ENCODE measurements at regions not wholly inside any gene's neighbourhood (a gene's known extent, or its start where the extent isn't known, plus 50 kb on each side); places are given as distances from the start of the nearest gene placed in this dataset.

DNA sequence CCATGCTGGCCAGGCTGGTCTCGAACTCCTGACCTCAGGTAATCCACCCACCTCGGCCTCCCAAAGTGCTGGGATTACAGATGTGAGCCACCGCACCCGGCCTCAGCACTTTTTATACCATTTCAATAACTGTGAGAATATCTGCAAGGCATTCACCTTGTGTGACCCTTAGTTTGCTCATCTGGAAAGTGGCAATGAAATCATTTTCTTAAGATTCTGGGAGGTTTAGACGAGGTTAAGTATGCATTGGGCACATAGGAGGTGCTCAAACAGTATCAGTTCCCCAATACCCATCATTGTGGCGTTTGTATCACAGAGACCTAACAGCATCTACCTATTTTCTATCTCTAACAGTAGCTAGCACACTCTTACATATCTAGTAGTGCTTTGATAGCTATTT, 481.9 kb upstream of the ERCC4 start:
- no peaks in the 10 kb centered on the region for H3K36me3 ChIP-seq (ENCODE audit: control insufficient read depth in 5 of 5, insufficient read depth in 5 of 5, low read length in 5 of 5)
- H3K4me3 ChIP-seq (ENCODE audit: low read depth in 1 of 5, low read length in 5 of 5), result no peak overlapping the region
- H3K27me3 ChIP-seq (ENCODE audit: control insufficient read depth in 5 of 5, insufficient read depth in 4 of 5, low read length in 5 of 5), result no peaks in the 10 kb centered on the region
- no peak overlapping the region for H3K9ac ChIP-seq (ENCODE audit: low read length in 5 of 5)
- no peaks in the 10 kb centered on the region for H3K4me1 ChIP-seq (ENCODE audit: control insufficient read depth in 5 of 5, insufficient read depth in 5 of 5, low read length in 5 of 5)
- H3K9me3 ChIP-seq (ENCODE audit: control insufficient read depth in 5 of 5, low read length in 5 of 5), result no peaks in the 10 kb centered on the region
- H3K27ac ChIP-seq (ENCODE audit: low read depth, low read length), result no peak overlapping the region

DNA sequence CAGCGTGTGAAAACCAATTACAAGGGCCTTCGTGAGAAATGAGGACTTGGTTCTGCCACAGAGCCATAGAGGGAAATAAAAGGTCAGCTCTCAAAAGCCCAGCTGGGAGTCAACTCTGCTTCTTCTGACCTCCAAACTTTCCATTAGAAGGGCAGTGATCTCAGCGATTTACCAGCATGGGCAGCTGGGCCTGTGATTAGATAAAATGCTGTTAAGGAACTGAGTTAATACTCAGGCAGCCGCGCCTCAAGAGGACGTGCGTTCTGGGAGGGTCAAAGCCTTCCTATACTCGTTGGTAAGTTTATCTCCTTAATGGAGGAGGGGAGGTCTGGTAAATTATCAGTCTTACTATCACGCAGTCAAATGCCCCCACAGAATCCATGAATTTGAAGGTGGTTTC, 480.2 kb upstream of the ERCC4 start:
- H3K4me1 ChIP-seq (ENCODE audit: control insufficient read depth in 5 of 5, insufficient read depth in 5 of 5, low read length in 5 of 5), result no peaks in the 10 kb centered on the region

DNA sequence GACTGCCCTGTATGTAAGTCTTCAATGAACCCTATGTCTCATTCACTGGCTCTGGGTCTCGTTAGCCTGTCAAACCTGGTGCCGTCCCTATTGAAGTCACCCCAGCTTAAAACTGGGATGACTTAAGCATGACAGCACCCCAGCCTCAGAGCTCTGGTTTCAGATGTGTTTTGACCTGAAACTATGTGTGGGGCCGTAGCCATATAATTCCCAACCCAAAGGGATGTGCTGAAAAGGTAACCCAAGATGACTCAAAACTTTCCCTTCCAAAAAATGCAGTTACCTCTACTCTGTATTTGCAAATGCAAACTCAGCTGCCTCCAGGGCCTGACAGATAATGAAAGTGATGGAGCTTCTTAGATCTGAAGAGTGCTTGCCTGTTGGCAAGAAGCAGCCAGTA, 478.3 kb upstream of the ERCC4 start:
- Histone ChIP-seq H3K36me3 (ENCODE audit: control insufficient read depth in 5 of 5, insufficient read depth in 5 of 5, low read length in 5 of 5) (no peaks in the 10 kb centered on the region), H3K27ac (ENCODE audit: low read depth, low read length) (no peak overlapping the region), H3K4me3 (ENCODE audit: low read depth in 1 of 5, low read length in 5 of 5) (no peak overlapping the region), H3K27me3 (ENCODE audit: control insufficient read depth in 5 of 5, insufficient read depth in 4 of 5, low read length in 5 of 5) (no peaks in the 10 kb centered on the region), H3K9ac (ENCODE audit: low read length in 5 of 5) (no peak overlapping the region), H3K9me3 (ENCODE audit: control insufficient read depth in 5 of 5, low read length in 5 of 5) (no peaks in the 10 kb centered on the region), H3K4me1 (ENCODE audit: control insufficient read depth in 5 of 5, insufficient read depth in 5 of 5, low read length in 5 of 5) (no peaks in the 10 kb centered on the region)

More for the DNA sequence above, 480.2 kb upstream of the ERCC4 start:
- Histone ChIP-seq H3K4me3 (ENCODE audit: low read depth in 1 of 5, low read length in 5 of 5) (no peak overlapping the region), H3K9ac (ENCODE audit: low read length in 5 of 5) (no peak overlapping the region), H3K36me3 (ENCODE audit: control insufficient read depth in 5 of 5, insufficient read depth in 5 of 5, low read length in 5 of 5) (no peaks in the 10 kb centered on the region), H3K27me3 (ENCODE audit: control insufficient read depth in 5 of 5, insufficient read depth in 4 of 5, low read length in 5 of 5) (no peaks in the 10 kb centered on the region), H3K9me3 (ENCODE audit: control insufficient read depth in 5 of 5, low read length in 5 of 5) (no peaks in the 10 kb centered on the region), H3K27ac (ENCODE audit: low read depth, low read length) (no peak overlapping the region)

DNA sequence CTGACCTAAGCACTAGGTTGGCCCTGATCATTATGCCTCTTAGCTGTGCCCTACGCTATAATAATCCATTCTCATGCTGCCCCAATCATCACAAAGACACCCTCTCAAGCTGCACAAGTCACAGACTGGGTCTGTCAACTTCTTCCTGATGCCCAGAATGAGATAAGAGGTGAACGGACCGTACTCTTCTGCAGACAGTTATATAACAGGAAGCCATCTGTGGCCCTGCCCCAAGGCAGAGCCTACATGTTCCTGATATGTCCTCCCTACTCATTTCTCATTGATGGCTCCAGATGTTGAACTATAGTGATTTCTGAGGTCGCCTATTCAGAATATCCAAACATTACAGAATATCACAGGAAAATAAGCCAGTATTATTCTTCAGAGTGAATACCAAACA, 471.6 kb upstream of the ERCC4 start:
- Histone ChIP-seq H3K4me3 (ENCODE audit: low read depth in 1 of 5, low read length in 5 of 5) (no peak overlapping the region), H3K27ac (ENCODE audit: low read depth, low read length) (no peak overlapping the region), H3K27me3 (ENCODE audit: control insufficient read depth in 5 of 5, insufficient read depth in 4 of 5, low read length in 5 of 5) (no peaks in the 10 kb centered on the region), H3K36me3 (ENCODE audit: control insufficient read depth in 5 of 5, insufficient read depth in 5 of 5, low read length in 5 of 5) (no peaks in the 10 kb centered on the region), H3K9me3 (ENCODE audit: control insufficient read depth in 5 of 5, low read length in 5 of 5) (no peaks in the 10 kb centered on the region), H3K9ac (ENCODE audit: low read length in 5 of 5) (no peak overlapping the region), H3K4me1 (ENCODE audit: control insufficient read depth in 5 of 5, insufficient read depth in 5 of 5, low read length in 5 of 5) (no peaks in the 10 kb centered on the region)

DNA sequence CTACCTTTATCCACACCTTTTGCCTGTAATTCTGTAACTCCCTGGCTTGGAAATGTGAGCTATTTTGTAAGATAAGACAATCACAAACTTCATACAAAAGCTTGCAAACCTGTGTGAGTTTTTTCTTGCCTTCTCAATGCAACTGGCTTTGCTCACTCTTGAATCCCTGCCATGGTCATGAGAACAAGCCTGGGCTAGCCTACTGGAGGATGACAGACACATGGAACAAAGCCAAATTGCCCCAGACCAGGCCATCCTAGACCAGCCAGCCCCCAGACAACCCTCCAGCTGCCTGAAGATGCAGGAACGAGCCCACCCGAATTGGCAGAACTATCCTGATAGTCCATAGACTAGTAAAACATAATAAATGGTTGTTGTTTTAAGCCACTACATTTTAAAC, 466.6 kb upstream of the ERCC4 start:
- Histone ChIP-seq H3K27me3 (ENCODE audit: control insufficient read depth in 5 of 5, insufficient read depth in 4 of 5, low read length in 5 of 5) (no peaks in the 10 kb centered on the region), H3K36me3 (ENCODE audit: control insufficient read depth in 5 of 5, insufficient read depth in 5 of 5, low read length in 5 of 5) (no peaks in the 10 kb centered on the region), H3K4me3 (ENCODE audit: low read depth in 1 of 5, low read length in 5 of 5) (no peak overlapping the region), H3K4me1 (ENCODE audit: control insufficient read depth in 5 of 5, insufficient read depth in 5 of 5, low read length in 5 of 5) (no peaks in the 10 kb centered on the region), H3K9ac (ENCODE audit: low read length in 5 of 5) (no peak overlapping the region), H3K27ac (ENCODE audit: low read depth, low read length) (no peak overlapping the region), H3K9me3 (ENCODE audit: control insufficient read depth in 5 of 5, low read length in 5 of 5) (no peaks in the 10 kb centered on the region)

DNA sequence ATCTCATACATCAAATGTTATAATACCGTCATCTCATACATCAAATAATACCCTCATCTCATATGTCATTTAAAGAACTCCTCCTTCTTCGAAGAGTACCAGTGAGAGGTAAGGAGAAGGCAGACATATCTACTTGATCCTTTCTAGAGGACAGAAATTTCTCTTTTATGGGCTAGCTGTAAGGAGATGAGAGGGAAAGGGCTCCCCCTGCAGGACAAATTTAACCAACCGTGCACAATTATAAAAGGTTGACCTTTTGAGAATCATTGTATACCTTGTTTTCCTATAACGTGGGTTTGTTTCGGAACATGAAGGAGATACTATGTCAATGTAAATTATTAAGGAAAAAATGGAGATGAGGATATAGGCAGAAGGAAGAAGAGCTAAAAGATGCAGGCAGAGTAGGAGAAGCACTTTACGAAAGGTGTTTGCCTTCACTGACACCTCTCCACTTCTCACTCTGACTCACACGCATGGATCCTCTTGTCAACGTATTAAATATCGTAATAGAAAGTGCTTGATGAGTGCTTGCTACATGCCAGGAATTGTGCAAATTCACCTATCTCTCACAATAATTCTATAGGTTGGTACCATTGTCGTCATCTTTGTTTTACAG, 465.9 kb upstream of the ERCC4 start:
- Histone ChIP-seq H3K36me3 (ENCODE audit: control insufficient read depth in 5 of 5, insufficient read depth in 5 of 5, low read length in 5 of 5) (no peaks in the 10 kb centered on the region), H3K9ac (ENCODE audit: low read length in 5 of 5) (no peak overlapping the region), H3K27me3 (ENCODE audit: control insufficient read depth in 5 of 5, insufficient read depth in 4 of 5, low read length in 5 of 5) (no peaks in the 10 kb centered on the region), H3K27ac (ENCODE audit: low read depth, low read length) (no peak overlapping the region), H3K4me1 (ENCODE audit: control insufficient read depth in 5 of 5, insufficient read depth in 5 of 5, low read length in 5 of 5) (no peaks in the 10 kb centered on the region), H3K9me3 (ENCODE audit: control insufficient read depth in 5 of 5, low read length in 5 of 5) (no peaks in the 10 kb centered on the region), H3K4me3 (ENCODE audit: low read depth in 1 of 5, low read length in 5 of 5) (no peak overlapping the region)

DNA sequence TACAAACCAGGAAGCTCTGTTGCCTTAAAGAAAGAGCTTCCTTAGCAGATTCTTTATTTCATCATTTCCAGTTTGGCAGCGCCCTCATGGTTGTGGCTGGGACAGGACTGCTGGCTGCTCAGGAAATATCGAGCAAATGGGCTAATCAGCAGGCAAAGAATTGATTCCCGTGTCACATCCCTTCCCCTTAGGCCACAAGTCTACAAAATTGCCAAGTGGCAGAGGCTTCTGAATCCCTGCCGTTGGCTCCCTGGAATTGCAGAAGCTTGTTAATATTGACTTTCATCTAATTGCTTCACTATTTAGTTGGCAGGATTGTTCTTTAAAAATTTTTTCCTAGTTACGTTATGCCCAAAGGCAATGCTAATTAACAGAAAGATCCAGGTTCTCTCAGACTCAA, 456.3 kb upstream of the ERCC4 start:
- Histone ChIP-seq H3K36me3 (ENCODE audit: control insufficient read depth in 5 of 5, insufficient read depth in 5 of 5, low read length in 5 of 5) (no peaks in the 10 kb centered on the region), H3K4me1 (ENCODE audit: control insufficient read depth in 5 of 5, insufficient read depth in 5 of 5, low read length in 5 of 5) (no peaks in the 10 kb centered on the region), H3K9ac (ENCODE audit: low read length in 5 of 5) (no peak overlapping the region), H3K27ac (ENCODE audit: low read depth, low read length) (no peak overlapping the region), H3K27me3 (ENCODE audit: control insufficient read depth in 5 of 5, insufficient read depth in 4 of 5, low read length in 5 of 5) (peaks cover 0 to 2% (median 0%) of the 10 kb centered on the region in 5 donors), H3K9me3 (ENCODE audit: control insufficient read depth in 5 of 5, low read length in 5 of 5) (no peaks in the 10 kb centered on the region), H3K4me3 (ENCODE audit: low read depth in 1 of 5, low read length in 5 of 5) (no peak overlapping the region)

DNA sequence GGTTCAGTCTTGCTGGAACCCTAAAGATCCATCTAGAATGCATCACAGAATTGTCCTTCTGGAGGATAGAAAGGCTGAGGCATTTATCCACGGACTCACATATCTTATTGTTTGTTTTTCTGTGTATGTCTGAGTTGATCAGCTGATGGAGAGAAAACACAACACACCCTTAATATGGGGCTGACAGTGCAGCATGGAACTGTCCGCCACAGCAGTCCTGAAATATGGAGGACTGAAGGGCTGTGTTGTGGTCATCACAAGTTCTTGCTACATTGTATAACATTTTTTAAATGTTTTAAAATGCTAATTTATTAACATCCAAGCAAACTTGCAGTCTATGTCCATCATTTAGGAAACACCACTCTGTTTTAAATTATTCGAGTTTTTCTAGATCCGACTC, 448.9 kb upstream of the ERCC4 start:
- no peaks in the 10 kb centered on the region for H3K36me3 ChIP-seq (ENCODE audit: control insufficient read depth in 5 of 5, insufficient read depth in 5 of 5, low read length in 5 of 5)
- no peak overlapping the region for H3K27ac ChIP-seq (ENCODE audit: low read depth, low read length)
- no peaks in the 10 kb centered on the region for H3K4me1 ChIP-seq (ENCODE audit: control insufficient read depth in 5 of 5, insufficient read depth in 5 of 5, low read length in 5 of 5)
- no peak overlapping the region for H3K4me3 ChIP-seq (ENCODE audit: low read depth in 1 of 5, low read length in 5 of 5)
- H3K9me3 ChIP-seq (ENCODE audit: control insufficient read depth in 5 of 5, low read length in 5 of 5), result peaks cover 0 to 6% (median 0%) of the 10 kb centered on the region in 5 donors
- H3K9ac ChIP-seq (ENCODE audit: low read length in 5 of 5), result no peak overlapping the region
- H3K27me3 ChIP-seq (ENCODE audit: control insufficient read depth in 5 of 5, insufficient read depth in 4 of 5, low read length in 5 of 5), result no peaks in the 10 kb centered on the region

DNA sequence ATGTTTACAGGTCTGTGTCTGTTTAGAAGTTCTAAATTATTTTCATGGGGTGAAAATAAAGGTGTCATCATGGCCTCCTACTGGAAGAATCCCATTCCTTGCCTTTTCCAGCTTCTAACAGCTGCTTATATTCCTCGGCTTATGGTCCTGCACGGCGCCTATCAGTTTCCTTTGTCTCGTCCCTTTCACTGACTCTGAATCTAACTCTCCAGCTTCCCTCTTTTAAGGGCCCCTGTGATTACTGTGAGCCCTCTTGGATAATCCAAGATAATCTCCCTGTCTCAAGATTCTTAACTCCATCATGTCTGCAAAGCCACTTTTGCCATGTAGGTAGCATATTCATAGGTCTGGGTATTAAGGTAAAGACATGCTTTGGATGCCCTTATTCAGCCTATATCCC, 441.0 kb upstream of the ERCC4 start:
- Histone ChIP-seq H3K36me3 (ENCODE audit: control insufficient read depth in 5 of 5, insufficient read depth in 5 of 5, low read length in 5 of 5) (no peaks in the 10 kb centered on the region), H3K4me1 (ENCODE audit: control insufficient read depth in 5 of 5, insufficient read depth in 5 of 5, low read length in 5 of 5) (no peaks in the 10 kb centered on the region), H3K4me3 (ENCODE audit: low read depth in 1 of 5, low read length in 5 of 5) (no peak overlapping the region), H3K27me3 (ENCODE audit: control insufficient read depth in 5 of 5, insufficient read depth in 4 of 5, low read length in 5 of 5) (peaks cover 0 to 3% (median 0%) of the 10 kb centered on the region in 5 donors), H3K9ac (ENCODE audit: low read length in 5 of 5) (no peak overlapping the region), H3K27ac (ENCODE audit: low read depth, low read length) (no peak overlapping the region), H3K9me3 (ENCODE audit: control insufficient read depth in 5 of 5, low read length in 5 of 5) (no peaks in the 10 kb centered on the region)

DNA sequence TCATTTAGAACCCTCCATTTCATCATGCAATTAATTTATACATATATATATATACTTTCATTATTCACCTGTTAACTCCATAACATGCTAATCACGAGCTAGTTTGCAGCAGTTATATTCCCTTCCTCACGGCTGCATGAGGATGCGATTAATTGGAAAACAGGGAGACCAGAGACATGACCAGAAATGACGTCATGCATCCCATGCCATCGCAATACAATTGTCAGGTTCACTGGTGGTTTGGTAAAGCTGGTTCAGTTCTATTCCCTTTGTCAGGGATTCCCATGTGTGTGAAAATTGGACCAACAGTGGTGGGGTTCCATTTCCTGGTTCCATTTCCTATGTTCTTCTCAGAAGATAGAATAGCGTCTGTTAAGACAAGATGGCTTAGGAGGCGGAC, 440.4 kb upstream of the ERCC4 start:
- Histone ChIP-seq H3K4me1 (ENCODE audit: control insufficient read depth in 5 of 5, insufficient read depth in 5 of 5, low read length in 5 of 5) (no peaks in the 10 kb centered on the region), H3K9me3 (ENCODE audit: control insufficient read depth in 5 of 5, low read length in 5 of 5) (peaks cover 0 to under 1% (median 0%) of the 10 kb centered on the region in 5 donors), H3K9ac (ENCODE audit: low read length in 5 of 5) (no peak overlapping the region), H3K27ac (ENCODE audit: low read depth, low read length) (no peak overlapping the region), H3K27me3 (ENCODE audit: control insufficient read depth in 5 of 5, insufficient read depth in 4 of 5, low read length in 5 of 5) (peaks cover 0 to 3% (median 0%) of the 10 kb centered on the region in 5 donors), H3K4me3 (ENCODE audit: low read depth in 1 of 5, low read length in 5 of 5) (no peak overlapping the region), H3K36me3 (ENCODE audit: control insufficient read depth in 5 of 5, insufficient read depth in 5 of 5, low read length in 5 of 5) (no peaks in the 10 kb centered on the region)

DNA sequence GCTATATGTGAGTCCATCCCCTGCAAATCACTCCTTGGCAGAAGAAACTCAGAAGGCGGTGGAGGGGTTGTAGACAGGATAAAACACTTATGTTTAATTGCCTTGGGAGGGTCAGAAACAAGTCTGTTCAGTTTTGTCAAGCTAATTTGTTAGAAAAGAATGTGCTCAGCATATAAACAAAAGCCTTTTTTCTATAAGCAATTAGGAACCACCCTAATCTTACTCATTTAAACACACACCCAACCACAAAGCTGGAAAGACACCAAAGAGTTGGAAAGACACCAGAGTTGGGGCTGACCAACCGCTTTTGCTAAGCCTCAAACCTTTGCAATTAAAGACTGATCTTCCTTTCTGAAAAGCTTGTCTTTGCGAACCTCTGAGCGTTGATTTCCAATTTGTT, 439.2 kb upstream of the ERCC4 start:
- H3K9me3 ChIP-seq (ENCODE audit: control insufficient read depth in 5 of 5, low read length in 5 of 5), result peaks cover 0 to 9% (median 3%) of the 10 kb centered on the region in 5 donors
- no peak overlapping the region for H3K4me3 ChIP-seq (ENCODE audit: low read depth in 1 of 5, low read length in 5 of 5)
- H3K4me1 ChIP-seq (ENCODE audit: control insufficient read depth in 5 of 5, insufficient read depth in 5 of 5, low read length in 5 of 5), result no peaks in the 10 kb centered on the region
- H3K36me3 ChIP-seq (ENCODE audit: control insufficient read depth in 5 of 5, insufficient read depth in 5 of 5, low read length in 5 of 5), result no peaks in the 10 kb centered on the region
- no peak overlapping the region for H3K9ac ChIP-seq (ENCODE audit: low read length in 5 of 5)
- H3K27me3 ChIP-seq (ENCODE audit: control insufficient read depth in 5 of 5, insufficient read depth in 4 of 5, low read length in 5 of 5), result peaks cover 0 to 3% (median 0%) of the 10 kb centered on the region in 5 donors
- H3K27ac ChIP-seq (ENCODE audit: low read depth, low read length), result no peak overlapping the region
